A549 (cell line): ENCODE measurements at regions not wholly inside any gene's neighbourhood (a gene's known extent, or its start where the extent isn't known, plus 50 kb on each side); places are given as distances from the start of the nearest gene placed in this dataset.

ENCODE experiments used
- CHD4 ChIP-seq: fragments of 200-600 bp; sonication (generic); IDR thresholded peaks from 2 replicates; pipeline ENCODE4 v1.6.1; 2016; ENCODE audit warnings: antibody characterized with exemption, mild to moderate bottlenecking, borderline replicate concordance
- EHMT2 ChIP-seq: fragments of 200-600 bp; sonication (generic); IDR thresholded peaks from 2 replicates; pipeline ENCODE4 v1.6.1; 2016; ENCODE audit warnings: antibody characterized with exemption, low read depth, mild to moderate bottlenecking, moderate library complexity
- EP300 ChIP-seq, 2 experiments: fragments of >200 bp; sonication (Bioruptor Twin); formaldehyde crosslinking; IDR thresholded peaks; 2 replicates in 1 of 2; 3 replicates in 1 of 2; pipeline ENCODE4 v1.6.1; 2016 to 2017
- HOXA7 ChIP-seq: fragments of 250-450 bp; sonication (Bioruptor Pico); IDR thresholded peaks from 2 replicates; pipeline ENCODE4 v1.5.0; 2020; ENCODE audit warnings: mild to moderate bottlenecking, moderate library complexity
- MAZ ChIP-seq: fragments of 150-350 bp; IDR thresholded peaks from 2 replicates; pipeline ENCODE4 v1.6.1; 2014; ENCODE audit warnings: antibody characterized with exemption, low read depth, low read length, borderline replicate concordance
- MYC ChIP-seq: IDR thresholded peaks from 2 replicates; pipeline ENCODE4 v1.6.1; 2012; ENCODE audit warnings: mild to moderate bottlenecking, inconsistent platforms, low read length, improper control_type of control experiment, borderline replicate concordance
- NR3C1 ChIP-seq: fragments of >200 bp; sonication (Bioruptor Twin); formaldehyde crosslinking; IDR thresholded peaks from 3 replicates; pipeline ENCODE4 v1.6.1; 2017
- POLR2A ChIP-seq: IDR thresholded peaks from 2 replicates; pipeline ENCODE4 v1.6.1; 2012; ENCODE audit warnings: mild to moderate bottlenecking, low read length
- RAD21 ChIP-seq, 2 experiments: fragments of >200 bp in 1 of 2; sonication (Bioruptor Twin) in 1 of 2; formaldehyde crosslinking in 1 of 2; IDR thresholded peaks in 1 of 2; conservative IDR thresholded peaks in 1 of 2; 2 replicates in 1 of 2; 3 replicates in 1 of 2; pipeline ENCODE4 v1.6.1; 2012 to 2018; ENCODE audit warnings: inconsistent platforms in 1 of 2
- TP53 ChIP-seq: fragments of 250-450 bp; sonication (Bioruptor Pico); IDR thresholded peaks from 2 replicates; pipeline ENCODE4 v1.5.0; 2021; ENCODE audit warnings: mild to moderate bottlenecking, moderate library complexity
- ZSCAN20 ChIP-seq: fragments of 250-450 bp; sonication (Bioruptor Pico); IDR thresholded peaks from 2 replicates; pipeline ENCODE4 v1.8.0; 2022; ENCODE audit warnings: mild to moderate bottlenecking, moderate library complexity
- TF ChIP-seq, protein P1 (sequence below): fragments of >200 bp; sonication (Bioruptor Twin); formaldehyde crosslinking; IDR thresholded peaks from 3 replicates; pipeline ENCODE4 v1.5.1; 2016
- TF ChIP-seq, protein P2 (sequence below): fragments of 200-600 bp; sonication (generic); IDR thresholded peaks from 2 replicates; pipeline ENCODE4 v1.6.1; 2016; ENCODE audit warnings: antibody characterized with exemption, mild to moderate bottlenecking, moderate library complexity
- TF ChIP-seq, protein P3 (sequence below): fragments of 450-650 bp; IDR thresholded peaks from 2 replicates; pipeline ENCODE4 v1.6.1; 2014; ENCODE audit warnings: antibody characterized with exemption

DNA sequence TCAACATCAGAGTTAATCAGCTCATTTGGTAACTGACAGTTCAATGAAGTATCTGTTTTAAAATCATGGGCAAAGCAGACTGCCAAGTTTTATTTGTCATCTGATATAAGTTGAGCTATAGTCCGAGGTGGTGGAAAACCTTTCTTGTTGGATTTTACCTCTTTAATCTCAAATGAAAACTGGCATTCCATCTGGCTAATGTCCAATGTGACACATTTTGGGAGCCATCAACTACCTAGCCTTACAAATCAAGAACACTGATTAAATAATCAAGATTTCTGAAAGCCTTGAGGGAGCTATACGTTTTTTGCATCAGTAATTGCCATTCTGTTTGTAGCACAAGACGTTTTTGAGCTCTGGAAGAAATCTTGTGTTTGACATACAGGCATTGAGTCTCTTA, 1380.5 kb upstream of the WWC1 start:
- TF ChIP-seq TP53 (no peak), POLR2A (no peak), ZSCAN20 (CRISPR knock-in tag) (no peak), EHMT2 (no peak), EP300 (IDR thresholded peaks at IDR 0.05) (no peak), MAZ (no peak), CHD4 (no peak), NR3C1 (no peak), MYC (no peak), HOXA7 (CRISPR knock-in tag) (no peak), RAD21 (conservative IDR thresholded peaks at IDR 0.05 in 1 of 2, IDR thresholded peaks at IDR 0.05 in 1 of 2) (no peak)
- TF ChIP-seq, protein P1, sequence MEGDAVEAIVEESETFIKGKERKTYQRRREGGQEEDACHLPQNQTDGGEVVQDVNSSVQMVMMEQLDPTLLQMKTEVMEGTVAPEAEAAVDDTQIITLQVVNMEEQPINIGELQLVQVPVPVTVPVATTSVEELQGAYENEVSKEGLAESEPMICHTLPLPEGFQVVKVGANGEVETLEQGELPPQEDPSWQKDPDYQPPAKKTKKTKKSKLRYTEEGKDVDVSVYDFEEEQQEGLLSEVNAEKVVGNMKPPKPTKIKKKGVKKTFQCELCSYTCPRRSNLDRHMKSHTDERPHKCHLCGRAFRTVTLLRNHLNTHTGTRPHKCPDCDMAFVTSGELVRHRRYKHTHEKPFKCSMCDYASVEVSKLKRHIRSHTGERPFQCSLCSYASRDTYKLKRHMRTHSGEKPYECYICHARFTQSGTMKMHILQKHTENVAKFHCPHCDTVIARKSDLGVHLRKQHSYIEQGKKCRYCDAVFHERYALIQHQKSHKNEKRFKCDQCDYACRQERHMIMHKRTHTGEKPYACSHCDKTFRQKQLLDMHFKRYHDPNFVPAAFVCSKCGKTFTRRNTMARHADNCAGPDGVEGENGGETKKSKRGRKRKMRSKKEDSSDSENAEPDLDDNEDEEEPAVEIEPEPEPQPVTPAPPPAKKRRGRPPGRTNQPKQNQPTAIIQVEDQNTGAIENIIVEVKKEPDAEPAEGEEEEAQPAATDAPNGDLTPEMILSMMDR = no peak
- TF ChIP-seq, protein P2, sequence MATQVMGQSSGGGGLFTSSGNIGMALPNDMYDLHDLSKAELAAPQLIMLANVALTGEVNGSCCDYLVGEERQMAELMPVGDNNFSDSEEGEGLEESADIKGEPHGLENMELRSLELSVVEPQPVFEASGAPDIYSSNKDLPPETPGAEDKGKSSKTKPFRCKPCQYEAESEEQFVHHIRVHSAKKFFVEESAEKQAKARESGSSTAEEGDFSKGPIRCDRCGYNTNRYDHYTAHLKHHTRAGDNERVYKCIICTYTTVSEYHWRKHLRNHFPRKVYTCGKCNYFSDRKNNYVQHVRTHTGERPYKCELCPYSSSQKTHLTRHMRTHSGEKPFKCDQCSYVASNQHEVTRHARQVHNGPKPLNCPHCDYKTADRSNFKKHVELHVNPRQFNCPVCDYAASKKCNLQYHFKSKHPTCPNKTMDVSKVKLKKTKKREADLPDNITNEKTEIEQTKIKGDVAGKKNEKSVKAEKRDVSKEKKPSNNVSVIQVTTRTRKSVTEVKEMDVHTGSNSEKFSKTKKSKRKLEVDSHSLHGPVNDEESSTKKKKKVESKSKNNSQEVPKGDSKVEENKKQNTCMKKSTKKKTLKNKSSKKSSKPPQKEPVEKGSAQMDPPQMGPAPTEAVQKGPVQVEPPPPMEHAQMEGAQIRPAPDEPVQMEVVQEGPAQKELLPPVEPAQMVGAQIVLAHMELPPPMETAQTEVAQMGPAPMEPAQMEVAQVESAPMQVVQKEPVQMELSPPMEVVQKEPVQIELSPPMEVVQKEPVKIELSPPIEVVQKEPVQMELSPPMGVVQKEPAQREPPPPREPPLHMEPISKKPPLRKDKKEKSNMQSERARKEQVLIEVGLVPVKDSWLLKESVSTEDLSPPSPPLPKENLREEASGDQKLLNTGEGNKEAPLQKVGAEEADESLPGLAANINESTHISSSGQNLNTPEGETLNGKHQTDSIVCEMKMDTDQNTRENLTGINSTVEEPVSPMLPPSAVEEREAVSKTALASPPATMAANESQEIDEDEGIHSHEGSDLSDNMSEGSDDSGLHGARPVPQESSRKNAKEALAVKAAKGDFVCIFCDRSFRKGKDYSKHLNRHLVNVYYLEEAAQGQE = no peak
- TF ChIP-seq, protein P3, sequence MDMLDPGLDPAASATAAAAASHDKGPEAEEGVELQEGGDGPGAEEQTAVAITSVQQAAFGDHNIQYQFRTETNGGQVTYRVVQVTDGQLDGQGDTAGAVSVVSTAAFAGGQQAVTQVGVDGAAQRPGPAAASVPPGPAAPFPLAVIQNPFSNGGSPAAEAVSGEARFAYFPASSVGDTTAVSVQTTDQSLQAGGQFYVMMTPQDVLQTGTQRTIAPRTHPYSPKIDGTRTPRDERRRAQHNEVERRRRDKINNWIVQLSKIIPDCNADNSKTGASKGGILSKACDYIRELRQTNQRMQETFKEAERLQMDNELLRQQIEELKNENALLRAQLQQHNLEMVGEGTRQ = no peak
